K562 (cell line): ENCODE measurements at regions not wholly inside any gene's neighbourhood (a gene's known extent, or its start where the extent isn't known, plus 50 kb on each side); places are given as distances from the start of the nearest gene placed in this dataset.

Experiments
- CBFB ChIP-seq: sonication (generic); formaldehyde crosslinking; IDR thresholded peaks from 2 replicates; pipeline ENCODE4 v1.4.0; 2020; ENCODE audit warnings: mild to moderate bottlenecking, missing genetic modification reagents
- CREB1 ChIP-seq, 2 experiments: sonication (generic) in 1 of 2; formaldehyde crosslinking in 1 of 2; IDR thresholded peaks; 2 replicates each; pipeline versions ENCODE4 v1.6.1 to v1.8.0; 2012 to 2022; ENCODE audit warnings: inconsistent platforms in 1 of 2, mild to moderate bottlenecking in 1 of 2, missing genetic modification reagents in 1 of 2, moderate library complexity in 1 of 2
- CXXC5 ChIP-seq: fragments of 250-450 bp; sonication (Bioruptor Pico); IDR thresholded peaks from 2 replicates; pipeline ENCODE4 v1.8.0; 2022; ENCODE audit warnings: inconsistent platforms, mild to moderate bottlenecking, moderate library complexity
- ELF4 ChIP-seq: fragments of 450-650 bp; formaldehyde crosslinking; IDR thresholded peaks from 2 replicates; pipeline ENCODE4 v1.4.0; 2022; ENCODE audit warnings: missing genetic modification characterization
- HNRNPLL ChIP-seq: fragments of 200-400 bp; formaldehyde crosslinking; IDR thresholded peaks from 2 replicates; pipeline ENCODE4 v1.6.1; 2017; ENCODE audit warnings: low read length, low read depth, mild to moderate bottlenecking; ENCODE audit not compliant: poor library complexity, severe bottlenecking
- L3MBTL2 ChIP-seq: fragments of 450-650 bp; IDR thresholded peaks from 2 replicates; pipeline ENCODE4 v1.6.1; 2016; ENCODE audit warnings: mild to moderate bottlenecking, moderate library complexity
- MAZ ChIP-seq, 2 experiments: fragments of 450-650 bp in 1 of 2; sonication (generic) in 1 of 2; formaldehyde crosslinking; IDR thresholded peaks in 1 of 2; conservative IDR thresholded peaks in 1 of 2; 2 replicates each; pipeline versions ENCODE4 v1.4.0 to v1.5.0; 2020; ENCODE audit warnings: mild to moderate bottlenecking in 1 of 2, missing genetic modification reagents in 1 of 2
- NR2C2 ChIP-seq, 2 experiments: fragments of 200-800 bp in 1 of 2; sonication (Bioruptor generic) in 1 of 2; sonication (generic) in 1 of 2; formaldehyde crosslinking in 1 of 2; IDR thresholded peaks; 2 replicates each; pipeline versions ENCODE4 v1.6.1 to v1.8.0; 2016 to 2022; ENCODE audit warnings: mild to moderate bottlenecking in 1 of 2, missing compliant biosample characterization in 1 of 2, missing genetic modification characterization in 1 of 2, missing genetic modification reagents in 1 of 2
- POLR2G ChIP-seq: fragments of 200-400 bp; formaldehyde crosslinking; IDR thresholded peaks from 2 replicates; pipeline ENCODE4 v1.6.1; 2017; ENCODE audit warnings: low read depth, mild to moderate bottlenecking, antibody characterized with exemption, low read length, moderate library complexity
- SP1 ChIP-seq: sonication (generic); formaldehyde crosslinking; IDR thresholded peaks from 2 replicates; pipeline ENCODE4 v1.8.1; 2022; ENCODE audit warnings: mild to moderate bottlenecking, missing genetic modification reagents
- TF ChIP-seq, protein P1 (sequence below), 2 experiments: fragments of 450-650 bp in 1 of 2; sonication (generic) in 1 of 2; formaldehyde crosslinking in 1 of 2; IDR thresholded peaks; 2 replicates each; pipeline versions ENCODE4 v1.7.1 to v1.9.0; 2016 to 2022; ENCODE audit warnings: inconsistent platforms in 1 of 2, mild to moderate bottlenecking in 1 of 2, missing genetic modification reagents in 1 of 2
- TF ChIP-seq, protein P2 (sequence below): sonication (generic); formaldehyde crosslinking; IDR thresholded peaks from 2 replicates; pipeline ENCODE4 v1.8.1; 2023; ENCODE audit warnings: mild to moderate bottlenecking, missing genetic modification reagents, moderate library complexity
- TF ChIP-seq, protein P3 (sequence below), 2 experiments: IDR thresholded peaks; 2 replicates each; pipeline ENCODE4 v1.6.1; 2011; ENCODE audit warnings: borderline replicate concordance in 1 of 2, control low read depth in 1 of 2, low read depth in 1 of 2, low read length in 1 of 2, mild to moderate bottlenecking in 1 of 2, mixed read lengths in 1 of 2, moderate library complexity in 1 of 2; ENCODE audit not compliant: insufficient read depth in 1 of 2, insufficient read length in 1 of 2, poor library complexity in 1 of 2, severe bottlenecking in 1 of 2; ENCODE audit errors: extremely low read depth in 1 of 2

DNA sequence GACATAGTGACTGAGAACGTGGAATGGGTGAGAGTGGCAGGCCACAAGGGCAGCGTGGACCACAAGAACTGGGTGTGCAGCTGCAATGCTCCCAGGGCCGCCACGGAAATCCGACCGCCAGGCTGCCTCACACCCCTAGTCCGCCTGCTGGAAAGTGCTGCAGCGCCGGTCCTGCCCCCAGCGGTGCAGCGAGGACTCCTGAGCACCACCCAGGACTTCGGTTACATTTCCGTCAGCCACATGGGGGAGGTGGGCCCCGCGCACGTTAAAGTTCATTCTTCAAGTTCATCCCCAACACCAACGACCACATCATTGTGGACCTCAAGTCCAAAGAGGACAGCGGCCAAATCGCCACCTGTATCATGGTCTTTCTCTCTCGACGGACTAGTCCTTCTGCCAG, 126.1 kb upstream of the CARMIL1 start (continued):
- TF ChIP-seq, protein P1, sequence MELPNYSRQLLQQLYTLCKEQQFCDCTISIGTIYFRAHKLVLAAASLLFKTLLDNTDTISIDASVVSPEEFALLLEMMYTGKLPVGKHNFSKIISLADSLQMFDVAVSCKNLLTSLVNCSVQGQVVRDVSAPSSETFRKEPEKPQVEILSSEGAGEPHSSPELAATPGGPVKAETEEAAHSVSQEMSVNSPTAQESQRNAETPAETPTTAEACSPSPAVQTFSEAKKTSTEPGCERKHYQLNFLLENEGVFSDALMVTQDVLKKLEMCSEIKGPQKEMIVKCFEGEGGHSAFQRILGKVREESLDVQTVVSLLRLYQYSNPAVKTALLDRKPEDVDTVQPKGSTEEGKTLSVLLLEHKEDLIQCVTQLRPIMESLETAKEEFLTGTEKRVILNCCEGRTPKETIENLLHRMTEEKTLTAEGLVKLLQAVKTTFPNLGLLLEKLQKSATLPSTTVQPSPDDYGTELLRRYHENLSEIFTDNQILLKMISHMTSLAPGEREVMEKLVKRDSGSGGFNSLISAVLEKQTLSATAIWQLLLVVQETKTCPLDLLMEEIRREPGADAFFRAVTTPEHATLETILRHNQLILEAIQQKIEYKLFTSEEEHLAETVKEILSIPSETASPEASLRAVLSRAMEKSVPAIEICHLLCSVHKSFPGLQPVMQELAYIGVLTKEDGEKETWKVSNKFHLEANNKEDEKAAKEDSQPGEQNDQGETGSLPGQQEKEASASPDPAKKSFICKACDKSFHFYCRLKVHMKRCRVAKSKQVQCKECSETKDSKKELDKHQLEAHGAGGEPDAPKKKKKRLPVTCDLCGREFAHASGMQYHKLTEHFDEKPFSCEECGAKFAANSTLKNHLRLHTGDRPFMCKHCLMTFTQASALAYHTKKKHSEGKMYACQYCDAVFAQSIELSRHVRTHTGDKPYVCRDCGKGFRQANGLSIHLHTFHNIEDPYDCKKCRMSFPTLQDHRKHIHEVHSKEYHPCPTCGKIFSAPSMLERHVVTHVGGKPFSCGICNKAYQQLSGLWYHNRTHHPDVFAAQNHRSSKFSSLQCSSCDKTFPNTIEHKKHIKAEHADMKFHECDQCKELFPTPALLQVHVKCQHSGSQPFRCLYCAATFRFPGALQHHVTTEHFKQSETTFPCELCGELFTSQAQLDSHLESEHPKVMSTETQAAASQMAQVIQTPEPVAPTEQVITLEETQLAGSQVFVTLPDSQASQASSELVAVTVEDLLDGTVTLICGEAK (IDR thresholded peaks at IDR 0.05) = no peak
- TF ChIP-seq, protein P1 (CRISPR knock-in tag; IDR thresholded peaks at IDR 0.05) = peak; percentile 42; the same call in 1 of the 2 replicates
- TF ChIP-seq HNRNPLL = no peak
- peak; percentile 69; the same call in 1 of the 2 replicates for TF ChIP-seq NR2C2 (CRISPR knock-in tag; IDR thresholded peaks at IDR 0.05)
- no peak for TF ChIP-seq NR2C2 (tag; IDR thresholded peaks at IDR 0.05)
- TF ChIP-seq ELF4 = no peak
- TF ChIP-seq, protein P2, sequence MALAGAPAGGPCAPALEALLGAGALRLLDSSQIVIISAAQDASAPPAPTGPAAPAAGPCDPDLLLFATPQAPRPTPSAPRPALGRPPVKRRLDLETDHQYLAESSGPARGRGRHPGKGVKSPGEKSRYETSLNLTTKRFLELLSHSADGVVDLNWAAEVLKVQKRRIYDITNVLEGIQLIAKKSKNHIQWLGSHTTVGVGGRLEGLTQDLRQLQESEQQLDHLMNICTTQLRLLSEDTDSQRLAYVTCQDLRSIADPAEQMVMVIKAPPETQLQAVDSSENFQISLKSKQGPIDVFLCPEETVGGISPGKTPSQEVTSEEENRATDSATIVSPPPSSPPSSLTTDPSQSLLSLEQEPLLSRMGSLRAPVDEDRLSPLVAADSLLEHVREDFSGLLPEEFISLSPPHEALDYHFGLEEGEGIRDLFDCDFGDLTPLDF (CRISPR knock-in tag) = peak; percentile 86
- TF ChIP-seq CBFB = peak; percentile 91; the same call in 1 of the 2 replicates
- peak; percentile 97 for TF ChIP-seq L3MBTL2
- TF ChIP-seq CREB1 (IDR thresholded peaks at IDR 0.05) = no peak
- peak; percentile 76 for TF ChIP-seq CREB1 (CRISPR knock-in tag; IDR thresholded peaks at IDR 0.05)
- no peak for TF ChIP-seq SP1 (CRISPR knock-in tag)
- peak; percentile 57 for TF ChIP-seq CXXC5 (CRISPR knock-in tag)
- TF ChIP-seq, protein P3, sequence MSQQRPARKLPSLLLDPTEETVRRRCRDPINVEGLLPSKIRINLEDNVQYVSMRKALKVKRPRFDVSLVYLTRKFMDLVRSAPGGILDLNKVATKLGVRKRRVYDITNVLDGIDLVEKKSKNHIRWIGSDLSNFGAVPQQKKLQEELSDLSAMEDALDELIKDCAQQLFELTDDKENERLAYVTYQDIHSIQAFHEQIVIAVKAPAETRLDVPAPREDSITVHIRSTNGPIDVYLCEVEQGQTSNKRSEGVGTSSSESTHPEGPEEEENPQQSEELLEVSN (IDR thresholded peaks at IDR 0.05; ENCODE audit: borderline replicate concordance in 1 of 2, extremely low read depth in 1 of 2, insufficient read depth in 1 of 2, insufficient read length in 1 of 2, low read depth in 1 of 2, low read length in 1 of 2, poor library complexity in 1 of 2, severe bottlenecking in 1 of 2) = peak; percentile 93 to 98
- peak in 1 of 2 experiments; percentile 66; a peak in 1 of 4 replicates for TF ChIP-seq MAZ (CRISPR knock-in tag; conservative IDR thresholded peaks at IDR 0.05 in 1 of 2, IDR thresholded peaks at IDR 0.05 in 1 of 2)
- TF ChIP-seq POLR2G = 0 out of 2 replicates have a peak, but pooled peaks have one; percentile 24
